A549 (cell line): ENCODE measurements at regions not wholly inside any gene's neighbourhood (a gene's known extent, or its start where the extent isn't known, plus 50 kb on each side); places are given as distances from the start of the nearest gene placed in this dataset.

Experiments
- ATAC-seq, 2 experiments: fragments of 200-7000 bp in 1 of 2; fragments of >200 bp in 1 of 2; cut with Nextera tagmentation in 1 of 2; cut with Tn5 transposase in 1 of 2; 3 replicates each; pipeline versions ENCODE4 v1.8.0 to v1.9.1; 2018 to 2020; ENCODE audit warnings: mild to moderate bottlenecking in 1 of 2, moderate library complexity in 1 of 2
- CTCF ChIA-PET: fragments of 300-600 bp; sonication (Branson Sonifier 250); formaldehyde crosslinking; extraction: SDS; loops from one replicate; lab custom pipeline; 2021; ENCODE audit warnings: antibody characterized with exemption, inconsistent platforms; lab: Yijun Ruan, JAX
- POLR2A ChIA-PET: fragments of 350-600 bp; formaldehyde crosslinking; extraction: SDS; loops from one replicate; lab custom pipeline; 2021; ENCODE audit warnings: antibody characterized with exemption, inconsistent platforms; lab: Yijun Ruan, JAX
- DNase-seq, 2 experiments: peaks; one replicate each; pipeline versions ENCODE4 v3.0.0 to v3.0.0-alpha.2; 2011 to 2016; ENCODE audit warnings: low read depth in 1 of 2, low spot score in 1 of 2
- FAIRE-seq: peaks from 2 replicates; lab custom pipeline; 2011; peaks lifted over from hg19 to GRCh38; lab: Jason Lieb, UNC
- H3K27ac ChIP-seq, 2 experiments: fragments of >200 bp; sonication (Bioruptor Twin); formaldehyde crosslinking; 3 replicates each; pipeline ENCODE4 v1.5.1; 2016 to 2017
- H3K4me1 ChIP-seq: fragments of >200 bp; sonication (Bioruptor Twin); formaldehyde crosslinking; 3 replicates; pipeline ENCODE4 v1.6.1; 2016
- H3K4me2 ChIP-seq: fragments of >200 bp; sonication (Bioruptor Twin); formaldehyde crosslinking; 3 replicates; pipeline ENCODE4 v1.6.1; 2016
- H3K4me3 ChIP-seq: fragments of >200 bp; sonication (Bioruptor Twin); formaldehyde crosslinking; 3 replicates; pipeline ENCODE4 v1.5.1; 2016
- H3K9me3 ChIP-seq: fragments of >200 bp; sonication (Bioruptor Twin); formaldehyde crosslinking; 3 replicates; pipeline ENCODE4 v1.6.1; 2016
- BHLHE40 ChIP-seq: IDR thresholded peaks from 2 replicates; pipeline ENCODE4 v1.6.1; 2012; ENCODE audit warnings: low read depth, low read length, inconsistent platforms
- CBX2 ChIP-seq: fragments of 200-600 bp; sonication (generic); IDR thresholded peaks from 2 replicates; pipeline ENCODE4 v1.6.1; 2016; ENCODE audit warnings: low read depth, mild to moderate bottlenecking, borderline replicate concordance
- CEBPB ChIP-seq, 2 experiments: fragments of >200 bp in 1 of 2; sonication (Bioruptor Twin) in 1 of 2; formaldehyde crosslinking in 1 of 2; IDR thresholded peaks; 2 replicates each; pipeline ENCODE4 v1.6.1; 2012 to 2016
- CHD2 ChIP-seq: fragments of 150-350 bp; IDR thresholded peaks from 2 replicates; pipeline ENCODE4 v1.6.1; 2014; ENCODE audit warnings: low read length; ENCODE audit not compliant: partially characterized antibody
- EHF ChIP-seq: fragments of 250-450 bp; sonication (Bioruptor Pico); IDR thresholded peaks from 2 replicates; pipeline ENCODE4 v1.5.0; 2020; ENCODE audit warnings: mild to moderate bottlenecking
- FOSB ChIP-seq: fragments of 250-450 bp; sonication (Bioruptor Pico); IDR thresholded peaks from 2 replicates; pipeline ENCODE4 v1.5.0; 2020; ENCODE audit warnings: mild to moderate bottlenecking, moderate library complexity
- FOSL2 ChIP-seq, 2 experiments: fragments of 450-650 bp in 1 of 2; fragments of >200 bp in 1 of 2; sonication (Bioruptor Twin) in 1 of 2; formaldehyde crosslinking; IDR thresholded peaks; 2 replicates each; pipeline versions ENCODE4 v1.5.0 to v1.6.1; 2016 to 2020; ENCODE audit warnings: mild to moderate bottlenecking in 1 of 2, moderate library complexity in 1 of 2
- HDAC2 ChIP-seq: fragments of 200-600 bp; sonication (generic); IDR thresholded peaks from 2 replicates; pipeline ENCODE4 v1.6.1; 2016
- HEYL ChIP-seq: fragments of 250-450 bp; sonication (Bioruptor Pico); IDR thresholded peaks from 2 replicates; pipeline ENCODE4 v1.8.0; 2021; ENCODE audit warnings: mild to moderate bottlenecking, moderate library complexity
- MAZ ChIP-seq: fragments of 150-350 bp; IDR thresholded peaks from 2 replicates; pipeline ENCODE4 v1.6.1; 2014; ENCODE audit warnings: antibody characterized with exemption, low read depth, low read length, borderline replicate concordance
- MYC ChIP-seq: IDR thresholded peaks from 2 replicates; pipeline ENCODE4 v1.6.1; 2012; ENCODE audit warnings: mild to moderate bottlenecking, inconsistent platforms, low read length, improper control_type of control experiment, borderline replicate concordance
- RAD21 ChIP-seq, 2 experiments: fragments of >200 bp in 1 of 2; sonication (Bioruptor Twin) in 1 of 2; formaldehyde crosslinking in 1 of 2; IDR thresholded peaks in 1 of 2; conservative IDR thresholded peaks in 1 of 2; 2 replicates in 1 of 2; 3 replicates in 1 of 2; pipeline ENCODE4 v1.6.1; 2012 to 2018; ENCODE audit warnings: inconsistent platforms in 1 of 2
- RFX5 ChIP-seq: fragments of 450-650 bp; IDR thresholded peaks from 2 replicates; pipeline ENCODE4 v1.7.1; 2014; ENCODE audit warnings: antibody characterized with exemption, mild to moderate bottlenecking, moderate library complexity
- SREBF2 ChIP-seq: fragments of 450-650 bp; IDR thresholded peaks from 2 replicates; pipeline ENCODE4 v1.6.1; 2014; ENCODE audit warnings: mild to moderate bottlenecking, moderate library complexity
- TP53 ChIP-seq: fragments of 250-450 bp; sonication (Bioruptor Pico); IDR thresholded peaks from 2 replicates; pipeline ENCODE4 v1.5.0; 2021; ENCODE audit warnings: mild to moderate bottlenecking, moderate library complexity
- ZNF302 ChIP-seq: fragments of 250-450 bp; sonication (Bioruptor Pico); IDR thresholded peaks from 2 replicates; pipeline ENCODE4 v1.9.0; 2021; ENCODE audit warnings: inconsistent platforms, mild to moderate bottlenecking, moderate library complexity
- WGBS: methylation state at CpG from one replicate; pipeline ENCODE4 v1.1.6; 2017; ENCODE audit errors: missing lambda C conversion rate; 5-methylcytosine and 5-hydroxymethylcytosine counted together
- TF ChIP-seq, protein P1 (sequence below): fragments of 250-450 bp; sonication (Bioruptor Pico); IDR thresholded peaks from 2 replicates; pipeline ENCODE4 v1.5.0; 2020; ENCODE audit warnings: low read depth, mild to moderate bottlenecking, moderate library complexity
- TF ChIP-seq, protein P2 (sequence below): fragments of >200 bp; sonication (Bioruptor Twin); formaldehyde crosslinking; IDR thresholded peaks from 3 replicates; pipeline ENCODE4 v1.5.1; 2016

DNA sequence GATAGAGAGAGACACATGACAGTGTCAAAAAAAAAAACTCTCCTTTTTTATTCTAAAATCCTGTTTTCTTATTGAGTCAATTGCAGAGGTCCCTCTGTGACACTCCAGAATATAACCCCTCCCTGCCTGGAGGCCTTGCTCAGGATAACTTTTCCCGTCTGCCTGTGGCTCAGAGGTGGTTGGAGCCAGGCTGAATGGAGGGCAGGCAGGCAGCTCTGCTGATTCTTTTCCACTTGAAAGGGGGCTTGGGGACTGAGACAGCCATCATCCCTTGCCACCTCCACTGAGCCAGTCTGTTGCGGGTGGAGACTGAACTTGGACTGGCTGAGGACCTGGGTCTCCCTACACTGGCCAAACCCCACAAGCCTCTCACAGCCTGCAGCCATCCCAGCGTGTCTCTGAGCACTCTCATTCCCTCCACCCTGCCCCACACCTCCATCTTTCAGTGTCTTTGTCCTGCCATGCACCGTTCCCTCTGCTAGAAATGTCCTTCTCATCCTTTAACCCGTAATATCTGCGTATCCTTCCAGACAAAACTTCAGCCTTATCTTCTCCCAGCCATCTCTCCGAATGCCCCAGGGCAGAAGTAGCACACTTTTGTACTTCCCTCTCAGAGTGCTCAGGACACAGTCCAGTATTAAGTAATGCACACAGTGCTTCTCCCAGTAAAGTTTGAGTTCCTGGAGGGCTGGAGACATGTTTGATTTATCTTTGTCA, 139.9 kb downstream of the CHIC2 start:
- WGBS, result 81% methylated on average over 7 of the region's 7 CpGs
- no peak for ATAC-seq
- no peak for FAIRE-seq
- TF ChIP-seq FOSL2 (IDR thresholded peaks at IDR 0.05), result no peak
- TF ChIP-seq FOSL2 (CRISPR knock-in tag; IDR thresholded peaks at IDR 0.05), result no peak
- TF ChIP-seq EHF (CRISPR knock-in tag), result no peak
- TF ChIP-seq, protein P1, sequence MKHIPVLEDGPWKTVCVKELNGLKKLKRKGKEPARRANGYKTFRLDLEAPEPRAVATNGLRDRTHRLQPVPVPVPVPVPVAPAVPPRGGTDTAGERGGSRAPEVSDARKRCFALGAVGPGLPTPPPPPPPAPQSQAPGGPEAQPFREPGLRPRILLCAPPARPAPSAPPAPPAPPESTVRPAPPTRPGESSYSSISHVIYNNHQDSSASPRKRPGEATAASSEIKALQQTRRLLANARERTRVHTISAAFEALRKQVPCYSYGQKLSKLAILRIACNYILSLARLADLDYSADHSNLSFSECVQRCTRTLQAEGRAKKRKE (CRISPR knock-in tag), result no peak
- TF ChIP-seq SREBF2, result no peak
- no peak for TF ChIP-seq CEBPB (IDR thresholded peaks at IDR 0.05)
- no peak for TF ChIP-seq MAZ
- no peak for TF ChIP-seq FOSB (CRISPR knock-in tag)
- TF ChIP-seq ZNF302 (CRISPR knock-in tag), result no peak
- TF ChIP-seq TP53 (CRISPR knock-in tag), result no peak
- no peak for TF ChIP-seq HEYL (CRISPR knock-in tag)
- TF ChIP-seq, all 56 proteins: peak for 0
- H3K9me3 ChIP-seq, result no peaks in the 10 kb centered on the region
- CTCF ChIA-PET, result interaction anchor here (0.7 kb wide), 1 partner anchor 936 kb away, joined by 3 read pairs; no protein-coding TSS in a partner anchor
- peaks cover 11% of the 10 kb centered on the region; the same call in 1 of the 3 replicates for H3K4me1 ChIP-seq
- POLR2A ChIA-PET, result no interaction called here
- DNase-seq, result no peak
- no peak overlapping the region for H3K4me3 ChIP-seq
- no peak overlapping the region for H3K4me2 ChIP-seq
- H3K27ac ChIP-seq, result no peak overlapping the region

DNA sequence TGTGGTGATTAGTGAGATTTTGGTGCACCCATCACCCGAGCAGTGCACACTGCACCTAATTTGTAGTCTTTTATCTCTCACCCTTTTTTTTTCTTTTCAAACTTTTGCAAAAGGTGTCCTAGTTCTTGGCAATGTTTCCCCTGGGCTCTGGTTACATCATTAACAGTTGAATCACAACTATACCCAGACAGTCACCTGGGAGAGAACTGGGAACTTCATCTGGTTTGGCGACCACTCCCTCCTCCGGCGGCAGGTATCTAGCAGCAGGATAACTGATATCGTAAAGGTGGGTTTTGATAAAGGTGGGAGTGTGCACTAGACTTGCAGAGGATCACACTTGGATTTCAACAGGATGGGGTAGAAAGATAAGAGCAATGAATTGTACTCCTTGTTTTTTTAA, 140.5 kb downstream of the CHIC2 start:
- H3K9me3 ChIP-seq, result no peaks in the 10 kb centered on the region
- 89% methylated on average over 5 of the region's 5 CpGs for WGBS
- H3K4me3 ChIP-seq, result no peak overlapping the region
- FAIRE-seq (no peak), DNase-seq (no peak), ATAC-seq (no peak)
- POLR2A ChIA-PET, result no interaction called here
- H3K4me1 ChIP-seq, result peaks cover 5% of the 10 kb centered on the region; the same call in 1 of the 3 replicates
- H3K27ac ChIP-seq, result no peak overlapping the region
- no peak overlapping the region for H3K4me2 ChIP-seq
- TF ChIP-seq CBX2, result no peak
- no peak for TF ChIP-seq RAD21 (conservative IDR thresholded peaks at IDR 0.05 in 1 of 2, IDR thresholded peaks at IDR 0.05 in 1 of 2)
- no peak for TF ChIP-seq MYC
- no peak for TF ChIP-seq MAZ
- TF ChIP-seq BHLHE40, result no peak
- CTCF ChIA-PET, result no interaction called here

DNA sequence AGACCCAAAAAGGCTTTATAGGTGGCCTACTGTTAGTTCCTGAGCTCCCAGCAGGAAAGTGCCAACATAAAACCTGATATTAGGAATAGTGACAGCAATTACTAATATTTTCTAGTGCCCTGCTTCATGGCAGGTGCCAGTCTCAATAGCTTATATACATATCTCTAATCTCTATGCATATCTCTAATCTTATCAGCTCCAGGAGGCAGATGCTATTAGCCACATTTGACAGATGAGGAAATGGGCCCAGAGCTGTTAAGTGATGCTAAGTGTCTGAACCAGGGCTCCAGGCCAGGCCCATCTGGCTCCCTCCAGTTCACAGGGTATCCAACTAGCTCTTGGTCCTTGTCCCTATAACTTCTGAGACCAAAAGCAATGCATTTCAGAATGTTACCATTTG, 142.5 kb downstream of the CHIC2 start:
- TF ChIP-seq FOSB (CRISPR knock-in tag) (no peak), MAZ (no peak), CEBPB (IDR thresholded peaks at IDR 0.05) (no peak), CHD2 (no peak), RAD21 (conservative IDR thresholded peaks at IDR 0.05 in 1 of 2, IDR thresholded peaks at IDR 0.05 in 1 of 2) (no peak), RFX5 (no peak), HDAC2 (no peak)
- TF ChIP-seq, protein P2, sequence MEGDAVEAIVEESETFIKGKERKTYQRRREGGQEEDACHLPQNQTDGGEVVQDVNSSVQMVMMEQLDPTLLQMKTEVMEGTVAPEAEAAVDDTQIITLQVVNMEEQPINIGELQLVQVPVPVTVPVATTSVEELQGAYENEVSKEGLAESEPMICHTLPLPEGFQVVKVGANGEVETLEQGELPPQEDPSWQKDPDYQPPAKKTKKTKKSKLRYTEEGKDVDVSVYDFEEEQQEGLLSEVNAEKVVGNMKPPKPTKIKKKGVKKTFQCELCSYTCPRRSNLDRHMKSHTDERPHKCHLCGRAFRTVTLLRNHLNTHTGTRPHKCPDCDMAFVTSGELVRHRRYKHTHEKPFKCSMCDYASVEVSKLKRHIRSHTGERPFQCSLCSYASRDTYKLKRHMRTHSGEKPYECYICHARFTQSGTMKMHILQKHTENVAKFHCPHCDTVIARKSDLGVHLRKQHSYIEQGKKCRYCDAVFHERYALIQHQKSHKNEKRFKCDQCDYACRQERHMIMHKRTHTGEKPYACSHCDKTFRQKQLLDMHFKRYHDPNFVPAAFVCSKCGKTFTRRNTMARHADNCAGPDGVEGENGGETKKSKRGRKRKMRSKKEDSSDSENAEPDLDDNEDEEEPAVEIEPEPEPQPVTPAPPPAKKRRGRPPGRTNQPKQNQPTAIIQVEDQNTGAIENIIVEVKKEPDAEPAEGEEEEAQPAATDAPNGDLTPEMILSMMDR, result no peak
- DNase-seq, result no peak
- POLR2A ChIA-PET, result no interaction called here
- Histone ChIP-seq H3K27ac (no peak overlapping the region), H3K9me3 (no peaks in the 10 kb centered on the region), H3K4me1 (no peaks in the 10 kb centered on the region), H3K4me3 (no peak overlapping the region), H3K4me2 (no peak overlapping the region)
- CTCF ChIA-PET, result interaction anchor here (0.7 to 4.7 kb wide), 4 partner anchors 8 to 435 kb away, joined by 3 to 24 read pairs (median 6); no protein-coding TSS in a partner anchor
- no peak for FAIRE-seq
- ATAC-seq, result no peak
